ENCODE measurements at regions not wholly inside any gene's neighbourhood (a gene's known extent, or its start where the extent isn't known, plus 50 kb on each side); places are given as distances from the start of the nearest gene placed in this dataset.

- no peak for TF ChIP-seq ZNF274 (IDR thresholded peaks at IDR 0.05; ENCODE audit: low read depth, low read length)
- TF ChIP-seq YY1 (IDR thresholded peaks at IDR 0.05; ENCODE audit: insufficient read depth, insufficient read length) = no peak
- TF ChIP-seq SUZ12 (IDR thresholded peaks at IDR 0.05; ENCODE audit: extremely low read depth, insufficient read depth, insufficient read length) = no peak
- Histone ChIP-seq H3K4me1 (ENCODE audit: insufficient read depth, insufficient read length) (no peaks in the 10 kb centered on the region), H3K36me3 (ENCODE audit: insufficient read depth, insufficient read length, low read length) (no peaks in the 10 kb centered on the region), H3K9ac (ENCODE audit: insufficient read length, low read depth) (no peak overlapping the region), H3K4me3 (ENCODE audit: insufficient read length, low read depth) (no peak overlapping the region), H3K9me3 (ENCODE audit: insufficient read depth, low read length) (peaks cover 19% of the 10 kb centered on the region; the same call in 1 of the 2 replicates), H3K27me3 (ENCODE audit: insufficient read depth, insufficient read length) (no peaks in the 10 kb centered on the region)
- no peak for DNase-seq (ENCODE audit: low read depth, low spot score)
Observed at GRCh38 chr12:97946701-97947100, 484.1 kb downstream of the RMST start.

GRCh38 chr12:97948591-97948990 lies 486.0 kb downstream of the RMST start:
- TF ChIP-seq YY1 (IDR thresholded peaks at IDR 0.05; ENCODE audit: insufficient read depth, insufficient read length) (no peak), SUZ12 (IDR thresholded peaks at IDR 0.05; ENCODE audit: extremely low read depth, insufficient read depth, insufficient read length) (no peak), ZNF274 (IDR thresholded peaks at IDR 0.05; ENCODE audit: low read depth, low read length) (no peak)
- peaks cover 18% of the 10 kb centered on the region; the same call in 1 of the 2 replicates for H3K9me3 ChIP-seq (ENCODE audit: insufficient read depth, low read length)
- no peaks in the 10 kb centered on the region for H3K36me3 ChIP-seq (ENCODE audit: insufficient read depth, insufficient read length, low read length)
- no peak overlapping the region for H3K9ac ChIP-seq (ENCODE audit: insufficient read length, low read depth)
- no peaks in the 10 kb centered on the region for H3K27me3 ChIP-seq (ENCODE audit: insufficient read depth, insufficient read length)
- no peak overlapping the region for H3K4me3 ChIP-seq (ENCODE audit: insufficient read length, low read depth)
- DNase-seq (ENCODE audit: low read depth, low spot score) = no peak
- H3K4me1 ChIP-seq (ENCODE audit: insufficient read depth, insufficient read length) = no peaks in the 10 kb centered on the region

GRCh38 chr12:97951239-97951638 lies 488.6 kb downstream of the RMST start:
- Histone ChIP-seq H3K4me3 (ENCODE audit: insufficient read length, low read depth) (no peak overlapping the region), H3K27me3 (ENCODE audit: insufficient read depth, insufficient read length) (no peaks in the 10 kb centered on the region), H3K36me3 (ENCODE audit: insufficient read depth, insufficient read length, low read length) (no peaks in the 10 kb centered on the region), H3K4me1 (ENCODE audit: insufficient read depth, insufficient read length) (no peaks in the 10 kb centered on the region), H3K9me3 (ENCODE audit: insufficient read depth, low read length) (peaks cover 18% of the 10 kb centered on the region; the same call in 1 of the 2 replicates), H3K9ac (ENCODE audit: insufficient read length, low read depth) (no peak overlapping the region)
- no peak for TF ChIP-seq ZNF274 (IDR thresholded peaks at IDR 0.05; ENCODE audit: low read depth, low read length)
- TF ChIP-seq SUZ12 (IDR thresholded peaks at IDR 0.05; ENCODE audit: extremely low read depth, insufficient read depth, insufficient read length) = no peak
- TF ChIP-seq YY1 (IDR thresholded peaks at IDR 0.05; ENCODE audit: insufficient read depth, insufficient read length) = no peak
- DNase-seq (ENCODE audit: low read depth, low spot score) = no peak

GRCh38 chr12:97951717-97952116 lies 489.1 kb downstream of the RMST start:
- no peak for TF ChIP-seq ZNF274 (IDR thresholded peaks at IDR 0.05; ENCODE audit: low read depth, low read length)
- TF ChIP-seq SUZ12 (IDR thresholded peaks at IDR 0.05; ENCODE audit: extremely low read depth, insufficient read depth, insufficient read length) = no peak
- TF ChIP-seq YY1 (IDR thresholded peaks at IDR 0.05; ENCODE audit: insufficient read depth, insufficient read length) = no peak
- Histone ChIP-seq H3K9me3 (ENCODE audit: insufficient read depth, low read length) (peaks cover 18% of the 10 kb centered on the region; the same call in 1 of the 2 replicates), H3K36me3 (ENCODE audit: insufficient read depth, insufficient read length, low read length) (no peaks in the 10 kb centered on the region), H3K9ac (ENCODE audit: insufficient read length, low read depth) (no peak overlapping the region), H3K4me3 (ENCODE audit: insufficient read length, low read depth) (no peak overlapping the region), H3K27me3 (ENCODE audit: insufficient read depth, insufficient read length) (no peaks in the 10 kb centered on the region), H3K4me1 (ENCODE audit: insufficient read depth, insufficient read length) (no peaks in the 10 kb centered on the region)
- no peak for DNase-seq (ENCODE audit: low read depth, low spot score)

- no peaks in the 10 kb centered on the region for H3K4me1 ChIP-seq (ENCODE audit: insufficient read depth, insufficient read length)
Observed at GRCh38 chr12:97957109-97957508, 494.5 kb downstream of the RMST start.

GRCh38 chr12:97960225-97960624 lies 497.6 kb downstream of the RMST start:
- Histone ChIP-seq H3K36me3 (ENCODE audit: insufficient read depth, insufficient read length, low read length) (no peaks in the 10 kb centered on the region), H3K9ac (ENCODE audit: insufficient read length, low read depth) (no peak overlapping the region), H3K4me3 (ENCODE audit: insufficient read length, low read depth) (no peak overlapping the region), H3K27me3 (ENCODE audit: insufficient read depth, insufficient read length) (no peaks in the 10 kb centered on the region), H3K9me3 (ENCODE audit: insufficient read depth, low read length) (peaks cover 12% of the 10 kb centered on the region; the same call in 1 of the 2 replicates), H3K4me1 (ENCODE audit: insufficient read depth, insufficient read length) (no peaks in the 10 kb centered on the region)
- no peak for TF ChIP-seq SUZ12 (IDR thresholded peaks at IDR 0.05; ENCODE audit: extremely low read depth, insufficient read depth, insufficient read length)
- no peak for TF ChIP-seq ZNF274 (IDR thresholded peaks at IDR 0.05; ENCODE audit: low read depth, low read length)
- no peak for TF ChIP-seq YY1 (IDR thresholded peaks at IDR 0.05; ENCODE audit: insufficient read depth, insufficient read length)
- no peak for DNase-seq (ENCODE audit: low read depth, low spot score)

More at GRCh38 chr12:97957109-97957508, 494.5 kb downstream of the RMST start:
- Histone ChIP-seq H3K27me3 (ENCODE audit: insufficient read depth, insufficient read length) (no peaks in the 10 kb centered on the region), H3K36me3 (ENCODE audit: insufficient read depth, insufficient read length, low read length) (no peaks in the 10 kb centered on the region), H3K9me3 (ENCODE audit: insufficient read depth, low read length) (peaks cover 12% of the 10 kb centered on the region; the same call in 1 of the 2 replicates), H3K9ac (ENCODE audit: insufficient read length, low read depth) (no peak overlapping the region), H3K4me3 (ENCODE audit: insufficient read length, low read depth) (no peak overlapping the region)
- TF ChIP-seq SUZ12 (IDR thresholded peaks at IDR 0.05; ENCODE audit: extremely low read depth, insufficient read depth, insufficient read length) (no peak), ZNF274 (IDR thresholded peaks at IDR 0.05; ENCODE audit: low read depth, low read length) (no peak)
- DNase-seq (ENCODE audit: low read depth, low spot score) = no peak

- TF ChIP-seq ZNF274 (IDR thresholded peaks at IDR 0.05; ENCODE audit: low read depth, low read length) = no peak
- no peak for TF ChIP-seq YY1 (IDR thresholded peaks at IDR 0.05; ENCODE audit: insufficient read depth, insufficient read length)
- TF ChIP-seq SUZ12 (IDR thresholded peaks at IDR 0.05; ENCODE audit: extremely low read depth, insufficient read depth, insufficient read length) = no peak
- Histone ChIP-seq H3K4me3 (ENCODE audit: insufficient read length, low read depth) (no peak overlapping the region), H3K36me3 (ENCODE audit: insufficient read depth, insufficient read length, low read length) (no peaks in the 10 kb centered on the region), H3K4me1 (ENCODE audit: insufficient read depth, insufficient read length) (no peaks in the 10 kb centered on the region), H3K9ac (ENCODE audit: insufficient read length, low read depth) (no peak overlapping the region), H3K27me3 (ENCODE audit: insufficient read depth, insufficient read length) (no peaks in the 10 kb centered on the region), H3K9me3 (ENCODE audit: insufficient read depth, low read length) (peaks cover 12% of the 10 kb centered on the region; the same call in 1 of the 2 replicates)
- peak; percentile 50 for DNase-seq (ENCODE audit: low read depth, low spot score)
Observed at GRCh38 chr12:97960741-97961608, 498.4 kb downstream of the RMST start.

All from NT2/D1 (cell line).